Stimulated activated CD8-positive, alpha-beta memory T cell treated with anti-CD3 and anti-CD28 coated beads, Interleukin-4, amount 100 ng/mL, for 4 hours (primary cell): ENCODE measurements at regions not wholly inside any gene's neighbourhood (a gene's known extent, or its start where the extent isn't known, plus 50 kb on each side); places are given as distances from the start of the nearest gene placed in this dataset.

Experiments used
- DNase-seq, 2 donors: peaks; one replicate each; pipeline ENCODE4 v3.0.0-alpha.2; 2020; ENCODE audit warnings: low read depth in 2 of 2, low spot score in 1 of 2

DNA sequence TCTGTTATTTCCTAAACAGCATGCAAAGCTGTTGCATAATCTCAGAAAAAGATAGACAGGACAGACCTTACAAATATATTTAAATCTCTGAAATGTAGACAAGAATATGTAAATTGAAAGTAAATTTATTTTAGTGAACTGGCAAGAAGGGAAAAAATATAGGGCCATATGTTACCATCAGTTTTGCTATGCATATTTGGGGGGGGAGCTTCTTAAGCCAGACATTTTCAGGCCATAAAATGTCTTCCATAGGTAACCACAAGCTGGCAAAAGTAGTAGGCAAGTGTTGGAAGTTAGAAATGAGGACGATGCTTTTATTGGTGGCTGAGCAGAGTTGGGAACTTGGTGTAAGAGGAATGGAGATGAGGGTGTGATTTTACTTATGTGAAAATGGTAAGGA is 272.0 kb upstream of the CXXC4 start:
- DNase-seq, result no peak

DNA sequence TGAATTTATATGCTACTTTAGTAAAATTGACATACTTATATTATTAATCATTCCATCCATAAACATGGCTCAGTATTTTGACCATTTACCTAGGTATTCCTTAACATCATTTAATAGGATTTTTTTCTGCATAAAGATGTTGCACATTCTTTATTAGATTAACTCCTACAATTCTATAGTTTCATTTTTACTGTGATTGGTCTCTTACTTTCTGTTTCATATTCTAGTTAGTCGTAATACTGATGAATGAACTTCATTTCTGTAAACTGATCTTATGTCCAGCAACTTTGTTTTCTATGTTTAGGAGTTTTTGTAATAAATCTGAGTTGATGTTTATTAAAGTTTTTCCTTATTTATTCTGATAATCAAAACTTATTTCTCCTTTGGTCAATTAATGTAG is 278.2 kb upstream of the CXXC4 start:
- DNase-seq, result no peak

DNA sequence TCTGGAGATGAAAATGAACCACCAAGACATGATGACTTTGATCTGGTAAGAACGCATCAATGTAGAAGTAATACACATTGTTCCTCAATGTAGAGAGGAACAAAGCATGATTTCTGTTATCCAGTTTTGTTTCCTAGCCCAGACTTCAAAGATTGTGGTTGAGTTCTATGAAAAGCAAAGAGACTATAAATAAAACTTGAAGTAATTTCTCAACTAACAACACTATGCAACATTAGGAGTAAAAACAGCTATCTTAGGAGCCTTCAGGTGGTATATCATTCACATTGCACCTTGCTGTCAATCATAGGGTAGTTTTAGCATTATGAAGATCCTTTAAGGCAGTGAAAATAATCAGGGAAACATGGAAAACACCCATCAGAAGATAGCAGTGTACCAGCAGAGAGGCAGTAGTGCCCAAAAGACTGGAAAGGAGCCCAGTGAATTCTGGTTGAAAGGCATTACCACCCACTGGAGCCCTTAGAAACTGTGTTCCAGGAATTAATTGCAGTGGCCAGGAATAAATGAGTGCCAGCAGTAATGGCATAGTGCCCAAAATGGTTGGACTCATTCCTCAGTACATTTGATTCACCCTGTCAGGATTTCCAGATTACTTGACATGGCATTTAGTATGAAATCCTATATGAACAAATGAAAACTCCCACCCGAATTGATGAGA is 300.7 kb upstream of the CXXC4 start:
- DNase-seq, result no peak

DNA sequence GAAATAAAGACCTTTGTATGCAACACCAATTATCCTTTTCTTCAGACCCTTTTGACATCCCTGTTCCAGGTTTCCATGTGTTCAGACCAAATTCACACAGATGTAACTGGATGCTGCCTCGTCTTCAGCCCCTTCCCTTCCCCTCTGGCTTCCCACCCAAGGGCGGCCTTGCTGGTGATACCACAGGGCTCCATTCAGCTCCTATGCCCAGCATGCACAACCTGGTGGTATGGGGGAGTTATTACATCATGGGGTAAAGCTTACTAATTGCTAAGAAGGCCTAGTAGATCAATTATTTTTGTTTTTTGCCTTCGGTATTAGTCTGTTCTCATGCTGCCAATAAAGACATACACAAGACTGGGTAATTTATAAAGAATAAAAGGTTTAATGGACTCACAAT is 317.0 kb upstream of the CXXC4 start:
- DNase-seq, result no peak

DNA sequence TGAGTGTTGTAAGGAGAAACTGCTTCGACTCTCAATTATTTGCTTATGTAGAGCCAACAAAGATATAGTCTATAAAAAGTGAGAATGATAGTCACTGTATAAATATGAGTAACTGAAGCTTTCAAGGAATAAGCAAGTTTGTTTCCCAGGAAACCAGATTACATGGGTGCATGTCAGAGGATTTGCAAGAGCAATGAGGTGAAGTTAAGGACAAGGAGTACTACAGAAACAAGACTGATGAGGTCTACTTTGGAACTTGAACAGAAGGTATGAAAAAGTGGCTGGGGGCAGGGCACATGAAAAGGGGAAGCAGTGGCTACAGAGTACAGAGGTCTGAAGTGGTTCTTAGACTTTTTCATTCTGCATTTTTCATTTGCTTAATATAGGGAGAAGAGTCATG is 321.0 kb upstream of the CXXC4 start:
- DNase-seq, result no peak

DNA sequence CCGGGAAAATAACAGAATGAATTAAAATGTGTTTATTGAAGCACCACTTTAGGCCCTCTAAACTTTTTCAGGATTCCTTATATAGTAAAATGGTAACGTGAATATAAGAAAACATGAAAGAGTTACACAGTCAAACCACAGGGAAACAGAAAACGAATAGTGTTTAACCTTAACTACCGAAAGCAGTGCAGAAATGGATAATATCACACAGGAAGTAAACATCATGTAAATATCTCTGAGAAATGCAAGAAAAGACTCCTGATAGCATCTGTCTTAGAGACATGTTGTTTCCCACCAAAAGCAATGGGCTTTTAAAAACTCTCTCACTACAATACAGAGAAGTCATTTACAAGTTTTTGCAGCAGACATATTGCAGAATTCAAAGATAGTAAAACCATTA is 323.9 kb upstream of the CXXC4 start:
- DNase-seq, result no peak

DNA sequence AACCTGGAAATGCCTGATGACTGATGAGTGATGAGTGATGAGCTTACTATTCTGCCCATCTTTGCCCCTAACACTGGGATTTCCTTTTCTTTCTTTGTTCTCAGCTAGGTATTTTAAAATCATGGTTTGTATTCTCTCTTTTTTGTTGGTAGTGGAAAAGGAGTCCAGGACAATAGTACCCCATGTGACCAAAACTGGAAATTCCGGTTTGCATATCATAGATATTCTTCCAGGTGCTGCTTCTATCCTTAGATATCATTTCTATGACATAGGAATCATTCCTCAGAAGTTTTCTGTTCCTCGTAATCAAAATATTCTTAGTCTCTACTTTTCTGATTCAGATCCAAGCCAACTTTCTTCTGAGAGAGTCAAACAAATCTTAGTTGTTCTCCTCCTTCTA is 320.5 kb upstream of the TET2 start:
- no peak for DNase-seq

DNA sequence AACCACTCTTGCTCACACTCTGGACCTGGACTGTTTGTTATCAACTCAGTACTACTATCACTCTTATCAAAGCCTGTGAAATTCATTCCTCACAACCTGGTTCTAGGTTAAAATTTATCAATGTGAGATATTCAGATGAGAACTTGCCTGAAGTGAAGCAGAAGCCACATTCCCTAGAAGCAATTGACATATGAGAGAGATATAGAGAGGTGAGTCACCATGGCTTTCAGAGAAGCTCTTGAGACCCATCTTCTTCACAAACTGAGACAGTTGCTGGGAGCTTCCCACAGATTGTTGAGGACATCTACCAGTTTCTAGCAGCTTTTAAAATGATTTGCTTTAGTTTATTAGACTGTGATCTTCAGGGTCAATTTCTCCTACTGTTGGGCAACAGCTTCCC is 316.9 kb upstream of the TET2 start:
- no peak for DNase-seq

DNA sequence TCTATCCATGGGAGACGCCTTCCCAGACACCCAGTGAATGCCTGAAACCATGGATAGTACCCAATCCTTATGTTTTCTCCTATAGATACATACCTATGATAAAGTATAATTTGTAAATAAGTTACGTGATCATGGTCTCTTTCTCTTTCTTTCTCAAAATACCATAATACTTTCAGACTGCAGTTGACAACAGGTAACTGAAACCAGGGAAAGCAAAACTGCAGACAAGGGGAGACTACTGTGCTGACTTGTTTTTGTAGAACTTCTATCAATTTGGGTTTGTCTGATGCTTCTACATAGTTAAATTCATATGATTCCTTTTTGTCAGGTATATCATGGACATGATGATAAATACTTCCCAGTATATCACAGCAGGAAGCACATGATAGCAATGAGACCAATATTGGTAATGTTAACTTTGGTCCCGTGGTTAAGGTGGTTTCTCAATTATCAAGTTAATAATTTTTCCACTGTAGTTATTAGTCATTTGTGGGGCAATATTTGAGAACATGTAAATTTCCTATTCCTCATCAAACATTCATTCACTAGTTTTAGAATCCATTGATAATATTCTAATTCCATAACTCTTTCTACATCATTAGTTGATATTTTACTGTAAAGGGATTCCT is 298.0 kb upstream of the TET2 start:
- no peak for DNase-seq

DNA sequence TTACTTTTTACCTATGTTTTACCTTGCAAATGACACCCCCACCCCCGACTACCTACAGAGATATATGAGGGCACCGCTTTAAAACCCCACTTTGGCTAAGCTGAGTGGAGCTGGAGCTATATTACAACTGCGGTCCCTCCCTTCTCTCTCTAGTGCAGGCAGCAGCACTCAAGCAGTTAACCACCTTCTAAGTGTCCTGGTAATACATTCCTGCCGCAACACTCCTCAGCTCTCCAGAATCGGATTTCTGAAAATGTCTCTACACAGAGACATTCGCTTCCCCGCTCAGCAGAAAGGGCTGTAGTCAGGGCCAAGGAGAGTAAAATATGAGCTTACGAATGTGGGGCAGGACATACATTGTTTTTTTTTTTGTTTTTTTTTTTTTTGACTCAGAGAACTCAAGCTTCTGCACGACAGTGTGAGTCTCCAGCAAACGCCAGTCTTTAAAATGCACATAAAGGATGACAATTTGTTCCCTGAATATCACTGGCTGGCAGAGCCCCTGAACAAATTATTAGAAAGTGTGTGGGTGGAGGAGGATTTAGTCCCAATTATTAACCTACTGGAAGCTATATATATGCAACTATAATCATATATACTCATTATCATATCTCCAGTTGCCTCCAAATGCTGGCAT is 287.0 kb upstream of the TET2 start:
- no peak for DNase-seq

DNA sequence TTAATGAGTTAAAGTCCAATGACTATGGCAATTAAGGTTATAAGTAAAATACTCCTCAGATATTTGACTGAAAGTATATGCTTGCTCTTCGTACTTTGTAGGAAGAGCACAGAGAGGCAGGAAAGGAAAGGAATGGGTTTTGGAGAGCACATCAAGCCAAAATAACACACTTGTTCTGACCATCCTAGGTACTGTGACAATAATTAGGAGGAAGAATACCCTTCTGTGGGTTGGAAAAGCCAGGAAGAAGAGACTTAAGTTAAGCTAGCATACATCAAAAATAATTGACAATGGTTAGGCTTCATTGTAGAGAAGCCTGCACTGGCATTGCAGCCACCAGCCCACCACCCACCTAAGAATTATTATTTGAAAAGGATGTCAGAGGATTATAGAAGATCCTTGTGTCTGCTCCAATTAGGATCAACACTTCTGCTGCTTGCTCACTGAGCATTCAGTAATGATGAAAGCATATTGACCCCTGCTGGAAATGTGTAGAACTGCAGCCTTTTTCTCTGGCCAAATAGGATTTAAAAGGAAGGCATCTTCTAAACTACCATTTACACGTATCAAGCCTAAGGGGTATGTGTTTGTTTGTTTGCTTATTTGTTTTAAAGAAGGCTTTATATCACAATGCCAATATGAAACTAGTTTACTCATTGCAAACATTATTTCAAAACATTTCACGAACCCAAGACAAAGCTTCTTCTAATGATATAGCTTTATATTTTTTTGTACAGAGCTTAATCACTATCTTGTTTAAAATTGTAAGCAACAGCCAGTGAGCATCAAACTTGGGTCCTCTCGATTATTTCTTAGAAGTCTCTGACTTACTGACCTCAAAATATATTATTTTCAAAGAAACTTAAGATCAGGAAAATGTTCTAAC is 286.2 kb upstream of the TET2 start:
- no peak for DNase-seq

DNA sequence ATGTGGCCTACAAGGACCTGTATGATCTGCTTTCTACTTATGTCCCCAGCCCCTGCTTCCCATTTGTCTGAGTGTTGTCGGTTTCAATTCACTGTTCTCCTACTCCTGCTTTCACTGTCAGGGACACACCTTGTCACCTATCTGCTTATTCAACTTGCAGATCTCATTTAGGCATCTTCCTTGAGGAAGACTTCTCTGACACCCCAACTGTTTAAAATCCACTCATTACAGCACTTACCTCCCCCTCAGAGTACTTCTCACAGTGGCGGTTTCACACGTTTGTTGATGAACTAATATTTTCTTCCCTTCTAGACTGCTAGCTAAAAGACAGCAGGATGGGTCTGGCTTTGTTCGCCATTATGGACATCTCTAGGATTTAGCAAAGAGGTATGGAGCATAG is 279.9 kb upstream of the TET2 start:
- no peak for DNase-seq

DNA sequence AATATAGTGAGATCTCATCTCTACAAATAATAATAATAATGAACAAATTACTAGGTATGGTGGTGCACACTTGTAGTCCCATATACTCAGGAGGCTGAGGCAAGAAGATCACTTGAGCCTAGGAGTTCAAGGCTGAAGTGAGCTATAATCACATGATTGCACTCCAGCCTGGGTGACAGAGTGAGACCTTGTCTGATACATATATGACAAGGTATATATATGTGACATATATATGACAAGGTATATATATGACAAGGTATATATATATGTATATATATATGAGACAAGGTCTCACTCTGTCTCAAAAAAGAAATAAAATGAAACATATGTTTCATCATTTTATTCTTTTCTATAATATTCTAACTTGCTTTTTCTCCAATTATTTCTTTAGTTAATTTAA is 278.1 kb upstream of the TET2 start:
- no peak for DNase-seq

DNA sequence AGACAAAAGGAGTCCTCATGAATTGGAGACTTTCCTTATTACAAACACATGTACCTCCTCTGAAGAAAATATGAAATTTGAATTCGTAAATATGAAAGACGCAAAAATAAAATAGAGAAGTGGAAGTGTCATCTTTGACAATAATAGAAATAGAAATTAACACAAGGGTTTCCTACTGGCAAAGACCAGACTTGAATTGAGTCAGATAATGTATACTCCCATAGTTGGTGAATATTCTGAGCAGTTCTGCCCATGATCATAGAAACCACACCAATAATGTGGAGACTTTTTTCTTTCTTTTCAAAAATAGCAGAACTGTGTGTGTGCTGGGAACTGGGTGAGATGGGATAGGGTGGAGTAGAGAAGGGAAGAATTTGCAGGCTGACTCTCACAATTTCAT is 277.7 kb upstream of the TET2 start:
- DNase-seq, result no peak

DNA sequence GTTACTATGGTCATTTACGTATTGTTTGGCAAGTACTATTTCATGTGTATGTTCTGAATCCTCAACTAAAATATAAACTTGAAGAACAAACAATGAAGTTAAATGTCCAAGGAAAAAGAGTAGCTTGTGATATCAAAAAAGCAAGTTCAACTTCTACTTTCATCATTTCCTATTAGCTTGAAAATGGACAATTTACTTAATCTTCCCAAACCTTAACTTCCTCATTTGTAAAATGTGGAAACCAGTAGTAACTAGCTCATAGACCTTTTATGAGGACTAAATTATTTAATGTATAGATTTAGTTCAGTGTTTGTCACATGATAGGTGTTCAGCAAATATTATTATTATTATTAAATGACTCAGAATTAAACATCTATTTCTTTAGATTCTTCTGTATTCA is 276.8 kb upstream of the TET2 start:
- no peak for DNase-seq

DNA sequence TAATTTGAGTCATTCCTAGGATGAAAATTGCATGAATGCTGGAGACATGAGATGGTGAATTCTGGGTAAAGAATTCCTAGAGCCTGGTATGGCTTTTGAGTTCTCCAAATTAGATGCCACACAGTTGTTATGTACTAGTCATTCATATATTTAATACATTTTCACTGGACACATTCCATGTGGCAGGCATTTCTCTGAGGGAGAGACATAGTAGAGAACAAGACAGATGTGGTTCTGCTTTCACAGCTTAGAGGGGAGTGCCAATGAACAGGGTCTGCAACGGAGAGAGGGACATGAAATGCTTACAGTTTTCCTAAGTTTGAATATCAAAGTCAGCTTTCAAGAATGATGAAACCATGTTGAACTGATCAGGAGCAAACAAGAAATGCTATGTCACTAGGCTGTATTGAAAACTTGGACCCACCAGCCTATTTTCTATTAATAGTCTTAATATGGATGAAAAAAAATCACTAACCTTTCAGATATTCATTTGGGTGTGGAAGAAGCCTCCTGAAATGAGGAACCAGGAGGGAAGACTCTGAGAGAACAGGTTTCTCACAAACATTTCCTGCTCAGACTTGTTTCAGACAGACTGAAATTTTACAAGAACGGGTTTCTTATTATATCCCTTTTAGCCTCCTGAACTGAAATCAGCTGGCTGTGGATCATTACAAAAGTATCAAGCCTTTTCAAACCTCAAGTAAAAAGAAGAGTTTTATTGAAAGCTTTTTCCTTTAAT is 276.0 kb upstream of the TET2 start:
- no peak for DNase-seq

DNA sequence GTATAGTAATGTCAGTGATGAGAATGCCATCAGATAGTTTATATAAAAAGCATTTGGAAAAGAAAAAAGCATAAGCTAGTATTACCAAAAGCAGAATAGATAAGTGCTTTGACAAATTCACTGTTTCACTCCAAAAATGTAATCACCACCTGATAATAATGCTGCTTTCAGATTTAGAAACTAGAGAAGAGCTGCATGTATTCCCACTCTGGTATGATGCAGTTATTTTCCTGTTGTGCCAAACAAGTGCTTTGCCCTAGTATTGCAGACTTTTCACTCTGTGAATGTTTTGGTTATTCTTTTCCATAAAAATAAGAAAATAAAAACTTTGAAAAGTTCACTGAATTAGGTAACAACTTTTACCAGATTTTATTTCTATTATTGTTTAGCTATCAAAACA is 267.7 kb upstream of the TET2 start:
- no peak for DNase-seq

DNA sequence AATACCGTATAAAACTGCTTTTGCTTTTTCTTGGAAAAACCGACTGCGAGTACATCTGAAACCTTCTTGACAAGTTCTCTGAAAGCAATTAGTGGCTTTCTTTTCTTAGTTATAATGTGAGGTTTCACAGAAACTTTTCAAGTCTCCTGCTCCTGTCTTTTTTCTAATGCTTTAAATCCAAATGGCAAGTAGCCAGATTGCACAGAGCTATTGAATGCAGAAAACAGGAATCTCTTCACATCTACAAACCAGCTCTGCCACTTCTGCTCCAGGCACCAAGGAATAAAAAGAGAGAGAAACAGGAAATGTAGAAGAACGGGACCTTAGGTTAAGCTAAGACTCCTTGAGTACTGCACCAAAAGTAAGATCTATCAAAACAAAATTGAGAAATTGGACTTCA is 267.3 kb upstream of the TET2 start:
- no peak for DNase-seq

DNA sequence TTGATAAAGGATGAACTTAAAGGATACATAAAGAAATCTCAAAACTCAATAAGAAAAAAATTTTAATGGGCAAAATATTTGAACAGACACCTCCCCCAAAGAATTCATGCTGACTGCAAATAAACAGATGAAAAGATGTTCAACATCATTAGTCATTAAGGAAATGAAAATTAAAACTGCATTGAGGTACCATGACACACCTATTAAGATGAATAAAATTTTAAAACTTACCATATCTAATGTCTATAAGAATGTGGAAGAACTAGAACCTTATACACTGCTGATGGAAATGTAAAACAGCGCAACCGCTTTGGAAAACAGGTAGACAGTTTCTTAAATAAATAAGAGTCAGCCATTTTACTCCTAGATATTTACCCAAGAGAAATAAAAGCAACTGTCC is 266.8 kb upstream of the TET2 start:
- DNase-seq, result no peak

DNA sequence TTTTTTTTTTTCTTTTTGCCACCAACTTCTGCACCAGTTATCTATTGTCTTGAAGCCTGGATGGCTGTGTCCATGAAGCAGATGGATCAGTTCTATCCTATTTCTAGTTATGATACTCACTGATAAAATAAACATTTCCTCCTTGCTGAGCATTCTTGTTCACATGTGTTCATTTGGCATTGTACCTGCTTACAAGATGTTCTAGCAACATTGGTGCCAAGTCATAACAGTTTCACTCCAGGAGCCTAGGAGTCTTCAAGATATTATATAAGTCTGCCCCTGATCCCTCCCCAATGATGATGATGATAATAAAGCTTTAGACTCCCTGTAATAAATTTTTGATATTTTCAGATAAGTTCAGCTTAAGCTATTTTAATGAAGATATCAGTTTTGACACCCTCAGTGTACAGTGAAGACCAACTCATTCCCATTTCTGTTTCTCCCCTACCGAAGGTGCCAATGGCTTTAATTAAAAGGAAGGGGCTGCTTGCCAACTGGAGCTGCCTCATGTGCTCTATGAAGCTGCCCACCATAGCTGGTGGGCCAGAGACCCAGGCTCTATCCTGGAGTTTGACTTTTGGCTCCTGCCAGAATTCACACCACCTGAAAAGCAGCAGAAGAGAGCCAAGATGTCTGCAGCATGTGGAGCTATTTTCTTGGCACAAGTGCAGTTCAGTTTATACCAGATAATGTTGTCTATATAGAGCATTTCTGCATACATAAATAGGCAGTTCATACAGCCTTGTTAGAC is 265.4 kb upstream of the TET2 start:
- no peak for DNase-seq
